ENCODE measurements at regions not wholly inside any gene's neighbourhood (a gene's known extent, or its start where the extent isn't known, plus 50 kb on each side); places are given as distances from the start of the nearest gene placed in this dataset.
"Not testable (repeated sequence)": the region's sequence is repeated elsewhere in the genome, so short reads cannot be mapped to it uniquely, and the experiment has no call there.

DNA sequence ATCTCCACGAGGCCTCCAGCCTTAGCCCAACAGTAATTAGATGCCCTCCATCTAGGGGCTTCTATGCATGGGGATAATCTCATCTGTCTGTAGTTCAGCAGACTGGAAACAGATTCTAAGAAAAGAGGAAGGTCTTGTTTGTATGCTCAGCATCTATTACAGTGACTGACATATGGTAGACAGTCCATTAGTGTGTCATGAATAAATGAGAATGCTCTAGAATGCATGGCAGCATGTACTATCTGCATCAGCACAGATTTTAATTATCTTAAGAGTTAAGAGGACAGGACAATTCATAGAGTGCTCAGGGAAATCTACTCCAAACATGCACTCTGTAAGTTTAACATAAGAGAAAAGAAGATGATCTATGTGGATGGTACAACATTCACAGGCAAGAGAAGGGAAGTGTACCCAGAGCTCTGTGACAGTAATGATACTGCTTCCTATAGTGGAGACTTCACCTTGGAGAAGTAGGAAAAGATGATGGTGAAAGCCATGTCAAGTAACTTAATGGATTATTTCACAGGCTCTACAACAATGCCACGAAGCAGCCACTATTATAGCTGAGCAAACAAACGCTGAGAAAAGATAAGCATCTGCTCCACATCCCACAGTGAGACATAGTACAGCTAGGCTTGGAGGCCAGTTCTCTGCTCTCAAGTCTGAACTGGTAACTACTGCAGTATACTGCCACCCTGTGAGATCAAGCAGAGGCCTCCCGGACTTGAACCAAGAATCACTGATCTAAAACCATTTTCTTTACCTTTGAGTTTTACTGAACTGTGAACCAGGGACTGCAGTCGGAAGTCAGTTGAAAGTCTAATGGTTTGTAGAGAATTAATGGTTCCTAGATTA lies 309.2 kb upstream of the SPTLC3 start:
- DNase-seq: peak; percentile 64

DNA sequence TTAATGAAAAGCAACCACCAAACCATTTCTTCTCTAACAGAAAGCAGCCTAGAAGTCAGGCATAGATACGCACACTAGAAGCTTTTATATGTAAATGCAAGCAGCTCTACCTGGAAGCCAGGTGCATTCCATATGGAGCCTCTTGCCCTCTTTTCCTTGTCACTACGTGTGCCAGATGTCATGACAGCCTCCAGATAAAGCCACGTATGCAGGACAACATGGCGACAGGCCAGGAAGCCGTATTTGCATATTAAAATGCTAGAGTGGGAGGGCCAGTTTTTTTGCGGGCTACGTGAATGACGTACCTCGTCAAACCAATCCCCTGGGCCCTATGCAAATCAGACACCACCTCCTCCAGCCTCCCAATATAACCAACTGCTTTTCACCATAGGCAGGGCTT lies 308.1 kb upstream of the SPTLC3 start:
- DNase-seq: no peak

DNA sequence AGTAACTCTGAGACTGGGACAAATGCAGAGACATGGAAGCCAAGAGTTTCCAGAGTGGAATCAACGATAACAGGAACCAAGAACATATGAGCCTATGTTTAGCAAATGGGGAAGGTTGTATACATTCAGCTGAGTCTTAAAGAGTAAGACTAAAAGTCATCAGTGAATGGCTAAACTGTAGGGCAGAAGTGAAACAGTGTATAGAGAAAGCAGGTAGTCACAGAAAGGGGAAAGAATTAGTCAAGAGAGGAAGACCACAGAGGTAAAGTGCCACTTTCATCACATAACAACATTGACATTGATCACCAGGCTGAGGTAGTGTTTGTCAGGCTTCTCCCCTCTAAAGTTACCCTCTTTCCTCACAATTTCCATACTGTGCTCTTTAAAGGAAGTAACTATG lies 306.5 kb upstream of the SPTLC3 start:
- DNase-seq: no peak

DNA sequence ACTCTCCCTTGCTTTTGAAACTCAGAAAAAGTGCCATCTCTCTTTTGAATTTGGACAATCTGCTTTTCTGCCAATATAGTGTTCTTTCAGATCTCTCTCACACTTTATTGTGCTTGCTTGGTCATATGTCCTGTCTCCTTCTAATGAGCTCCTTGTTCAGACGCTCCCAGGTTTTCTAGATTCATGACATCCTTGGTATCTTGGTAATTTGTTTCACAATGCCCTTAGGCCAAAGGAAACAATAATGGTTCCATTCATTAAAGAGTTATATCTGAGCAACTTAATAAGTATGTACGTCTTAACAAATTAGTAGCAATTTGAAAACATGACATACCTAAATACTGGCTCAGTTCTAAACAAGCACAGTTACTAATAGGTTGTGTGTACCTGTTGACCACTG lies 293.4 kb upstream of the SPTLC3 start:
- DNase-seq: no peak

DNA sequence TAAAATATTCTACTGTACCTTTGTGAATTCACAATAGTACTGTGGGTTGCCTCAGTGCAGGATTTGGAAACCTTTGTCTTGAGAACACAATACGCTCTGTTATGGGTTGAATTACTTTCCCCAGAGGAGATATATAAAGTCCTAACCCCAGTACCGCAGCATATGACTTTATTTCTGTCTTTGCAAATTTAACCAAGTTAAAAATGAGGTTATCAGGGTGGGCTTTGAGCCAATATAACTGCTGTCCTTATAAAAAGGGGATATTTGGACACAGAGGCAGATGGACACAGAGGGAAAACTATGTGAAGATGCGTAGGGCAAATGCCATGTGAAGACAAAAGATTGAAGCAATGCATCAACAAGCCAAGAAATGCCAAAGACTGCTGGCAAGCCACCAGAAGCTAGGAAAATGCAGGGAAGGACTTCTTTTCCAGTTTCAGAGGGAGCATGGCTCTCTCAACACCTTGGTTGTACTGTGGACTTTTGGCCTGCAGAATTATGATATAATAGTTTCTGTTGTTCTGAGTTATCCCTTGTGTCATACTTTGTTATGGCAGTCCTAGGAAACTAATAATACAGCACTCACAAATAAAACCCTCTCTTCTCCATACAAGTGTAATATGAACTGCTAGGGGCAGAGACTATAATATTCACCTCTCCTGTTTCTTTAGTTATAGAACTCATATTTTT lies 292.6 kb upstream of the SPTLC3 start:
- DNase-seq: no peak

DNA sequence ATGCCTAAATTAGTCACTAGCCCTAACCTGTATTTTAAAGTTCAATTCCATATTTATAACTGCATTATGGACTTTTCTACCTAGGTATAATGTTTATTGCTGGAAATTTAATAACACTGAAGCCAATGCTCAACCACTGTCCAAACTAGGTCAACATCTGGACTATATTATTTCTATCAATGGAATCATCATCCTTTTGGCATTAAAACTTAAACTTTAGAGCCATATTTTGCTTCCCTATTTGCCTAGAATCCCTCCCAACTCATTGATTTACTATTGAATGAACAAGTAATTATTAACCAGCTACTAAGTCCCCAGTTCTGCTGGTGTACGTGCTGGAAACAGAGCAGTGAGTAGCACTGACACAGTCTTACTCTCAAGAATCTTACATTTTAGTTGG lies 291.7 kb upstream of the SPTLC3 start:
- no peak for DNase-seq

DNA sequence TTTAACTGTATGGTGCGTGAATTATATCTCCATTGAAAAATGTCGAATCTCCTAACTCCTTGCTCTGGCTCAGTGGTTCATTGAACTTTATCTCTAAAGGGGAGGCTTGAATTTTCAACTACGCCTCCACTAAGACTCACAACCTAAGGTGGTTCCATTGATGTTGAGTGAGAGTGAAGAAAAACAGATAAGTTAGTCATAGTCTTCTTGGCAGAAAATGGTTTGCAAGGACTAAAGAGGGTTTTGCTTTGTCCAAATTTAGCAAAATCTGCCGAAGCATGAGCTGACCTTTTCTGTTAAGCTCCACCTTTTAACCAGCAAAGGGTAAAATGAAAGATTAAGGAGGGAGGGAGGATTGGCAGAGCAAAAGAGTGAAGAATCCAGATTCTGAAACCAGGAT lies 290.2 kb upstream of the SPTLC3 start:
- no peak for DNase-seq

DNA sequence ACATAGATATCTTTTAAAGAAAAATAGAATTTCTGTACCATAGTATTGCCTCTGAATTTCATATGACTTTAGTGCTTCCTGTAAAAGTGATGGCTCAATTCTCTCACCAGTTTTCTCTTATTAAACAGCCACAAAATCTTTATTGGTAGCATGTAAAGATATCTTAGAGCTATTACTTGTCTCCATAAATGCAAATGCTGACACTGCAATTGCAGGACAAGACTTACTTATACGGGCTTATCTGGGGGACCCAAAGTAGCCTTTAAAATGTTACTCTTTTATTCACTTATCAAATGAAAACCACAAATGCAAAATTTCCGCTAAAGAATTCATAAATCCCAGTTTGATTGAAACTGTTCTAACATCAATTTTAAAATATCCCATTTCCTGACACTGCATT lies 287.1 kb upstream of the SPTLC3 start:
- DNase-seq: no peak

DNA sequence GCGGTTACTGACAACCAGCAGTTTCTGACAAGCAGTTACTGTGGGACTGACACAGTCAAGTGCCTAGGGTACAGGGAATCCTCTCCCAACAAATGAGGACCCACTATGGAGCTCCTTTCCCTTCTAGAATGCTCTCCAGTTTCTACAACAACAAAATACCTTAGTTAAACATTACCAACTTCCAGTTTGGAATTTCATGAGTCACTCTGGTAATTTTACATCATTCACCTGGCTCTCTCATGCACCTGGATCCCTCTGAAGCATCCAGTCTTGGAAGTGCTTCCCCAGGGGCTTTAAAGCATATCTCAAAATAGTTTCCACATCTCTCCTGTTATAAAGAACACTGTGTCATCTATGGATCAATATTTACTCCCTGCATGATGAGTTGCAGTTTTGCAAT lies 286.7 kb upstream of the SPTLC3 start:
- no peak for DNase-seq

DNA sequence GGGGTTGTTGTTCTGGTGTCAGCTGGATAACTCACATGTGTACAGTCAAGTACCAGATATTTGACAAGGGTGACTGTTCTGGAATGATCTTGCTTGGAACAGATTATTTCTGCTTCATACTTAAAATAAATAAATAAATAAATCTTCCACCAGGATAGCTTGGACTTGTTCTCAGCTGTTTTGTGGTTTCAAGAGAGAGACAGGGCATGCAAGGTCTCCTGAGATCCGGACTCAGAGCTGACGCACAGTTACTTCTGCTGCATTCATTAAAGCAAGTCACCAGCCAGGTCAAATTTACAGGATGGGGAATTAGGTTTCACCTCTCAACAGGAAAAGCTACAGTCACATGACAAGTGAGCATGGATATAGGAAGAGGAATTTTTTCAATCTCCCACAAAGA lies 285.0 kb upstream of the SPTLC3 start:
- no peak for DNase-seq

DNA sequence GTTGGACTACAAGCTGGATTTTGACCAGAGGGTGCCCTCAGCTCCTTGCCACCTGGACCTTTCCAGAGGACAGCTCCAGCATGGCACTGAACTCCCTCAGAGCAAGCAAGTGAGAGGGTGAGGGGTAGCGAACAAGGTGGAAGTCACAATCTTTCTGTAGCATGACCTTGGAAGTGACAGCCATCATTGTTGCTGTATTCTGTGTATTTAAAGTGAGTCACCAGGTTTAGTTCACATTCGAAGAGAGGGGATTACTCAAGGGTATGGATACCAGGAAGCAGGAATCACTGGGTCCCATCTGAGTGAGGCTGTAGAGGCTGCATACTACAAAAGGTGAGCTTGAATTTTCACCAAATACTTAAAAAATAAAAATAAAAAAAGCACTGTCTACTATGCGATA lies 280.0 kb upstream of the SPTLC3 start:
- no peak for DNase-seq

DNA sequence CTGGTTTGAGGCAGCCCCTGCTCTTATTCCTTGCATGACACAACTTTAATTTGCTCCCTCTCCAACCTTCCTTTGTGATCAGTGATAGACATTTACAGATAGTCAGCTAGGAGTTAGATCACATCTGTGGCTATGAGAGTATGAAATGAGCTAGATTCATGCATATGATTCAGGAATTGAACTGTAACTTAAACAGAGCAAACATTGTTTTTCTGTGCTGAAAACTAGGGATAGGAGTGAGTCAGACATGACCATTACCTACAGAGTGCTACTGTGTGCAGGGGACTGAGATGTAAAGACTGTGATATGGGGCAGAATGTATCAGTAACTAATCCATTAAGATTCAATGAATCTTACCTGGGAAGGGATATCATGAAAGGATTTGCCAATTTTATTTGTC lies 279.4 kb upstream of the SPTLC3 start:
- DNase-seq: no peak

DNA sequence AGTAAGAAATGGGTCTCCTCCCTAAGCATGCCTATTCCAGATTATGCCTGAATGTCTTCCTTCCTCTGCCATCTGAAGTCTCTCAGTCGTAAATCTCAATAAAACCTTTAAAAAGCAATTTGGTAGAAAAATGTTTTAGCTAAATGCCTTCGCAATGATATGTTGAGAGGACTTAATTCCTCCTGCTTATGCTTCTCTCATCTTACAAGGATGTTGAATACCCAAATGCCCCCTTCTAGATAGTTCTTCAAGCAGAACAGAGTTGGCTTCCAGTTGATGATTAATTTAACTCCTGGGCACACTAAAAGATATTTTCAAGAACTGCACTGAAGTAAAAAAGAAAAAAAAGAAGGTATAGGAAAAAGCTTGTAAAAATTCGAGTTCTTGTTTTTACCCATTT lies 275.0 kb upstream of the SPTLC3 start:
- no peak for DNase-seq

DNA sequence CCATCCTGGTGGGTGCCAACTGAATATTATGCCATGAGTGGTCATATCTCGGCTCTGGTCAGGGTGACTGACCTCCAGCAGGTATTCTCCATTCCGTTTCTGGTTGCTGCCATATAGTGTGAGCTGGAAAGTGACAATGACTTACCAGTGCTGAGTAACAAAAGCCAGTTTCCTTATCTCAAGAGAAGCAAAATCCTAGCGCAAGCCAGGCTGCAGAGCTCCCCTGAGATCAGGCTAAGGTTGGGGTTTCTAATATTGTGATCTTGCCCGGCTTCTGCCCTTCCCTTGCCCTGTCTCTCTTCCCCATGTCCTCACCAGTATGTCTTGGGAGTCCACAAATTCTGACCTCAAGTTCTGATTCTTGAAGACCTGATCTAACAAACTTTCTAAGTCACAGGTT lies 271.3 kb upstream of the SPTLC3 start:
- DNase-seq: no peak

DNA sequence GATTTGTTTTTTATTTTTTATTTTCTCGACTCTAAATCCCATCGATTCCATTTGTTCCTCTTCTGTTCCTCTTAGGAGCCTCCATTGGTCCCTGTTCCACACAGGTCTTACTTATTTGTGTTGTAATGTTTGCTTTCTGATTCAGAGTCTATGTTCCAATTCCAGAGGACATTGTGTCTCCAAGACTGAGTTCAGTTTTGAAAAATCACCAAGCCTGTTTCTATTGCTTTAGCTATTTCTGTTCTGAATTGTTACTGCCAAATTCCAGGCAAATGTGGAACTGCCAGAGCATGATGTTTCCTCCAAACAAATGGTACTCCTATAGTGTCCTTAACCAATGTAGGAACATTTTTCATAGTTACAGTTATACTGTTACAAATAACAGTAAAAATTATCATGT lies 270.9 kb upstream of the SPTLC3 start:
- DNase-seq: no peak

DNA sequence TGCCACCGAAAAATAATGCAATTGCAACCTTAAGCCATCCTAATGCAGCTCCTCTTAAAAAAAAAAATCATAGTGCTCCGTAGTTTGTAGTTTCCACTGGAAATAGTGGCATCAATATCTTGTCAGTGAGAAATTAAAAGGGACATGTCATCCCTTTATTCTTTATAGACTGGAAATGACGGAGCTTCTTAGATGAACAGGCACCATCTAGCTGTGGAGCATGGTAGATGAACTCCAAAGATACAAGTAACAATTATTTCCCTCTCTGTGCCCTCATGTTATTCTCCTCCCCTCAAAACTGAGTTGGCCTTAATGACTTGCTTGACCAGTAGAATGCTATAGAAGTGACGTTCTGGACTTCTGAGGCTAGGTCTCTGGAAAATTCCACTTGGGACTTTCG lies 268.1 kb upstream of the SPTLC3 start:
- DNase-seq: no peak

DNA sequence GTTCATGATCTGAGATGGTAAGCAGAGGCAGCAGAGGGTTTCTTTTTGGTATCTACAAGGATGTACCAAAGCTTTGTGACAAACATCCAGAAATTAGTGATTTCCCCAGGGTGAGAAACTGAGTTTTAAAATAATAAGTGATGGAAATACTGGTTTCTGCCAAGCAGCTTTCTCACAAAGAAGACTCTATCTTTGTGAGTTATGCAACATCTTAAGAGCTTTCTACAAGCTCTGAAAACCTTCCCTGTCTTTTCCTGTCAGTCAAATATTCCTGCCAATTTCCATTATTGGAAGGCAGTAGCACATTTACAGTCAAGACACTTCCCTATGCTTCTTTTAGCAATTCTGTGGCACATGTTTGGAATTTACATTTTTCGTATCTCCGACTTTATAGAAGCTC lies 264.7 kb upstream of the SPTLC3 start:
- no peak for DNase-seq

DNA sequence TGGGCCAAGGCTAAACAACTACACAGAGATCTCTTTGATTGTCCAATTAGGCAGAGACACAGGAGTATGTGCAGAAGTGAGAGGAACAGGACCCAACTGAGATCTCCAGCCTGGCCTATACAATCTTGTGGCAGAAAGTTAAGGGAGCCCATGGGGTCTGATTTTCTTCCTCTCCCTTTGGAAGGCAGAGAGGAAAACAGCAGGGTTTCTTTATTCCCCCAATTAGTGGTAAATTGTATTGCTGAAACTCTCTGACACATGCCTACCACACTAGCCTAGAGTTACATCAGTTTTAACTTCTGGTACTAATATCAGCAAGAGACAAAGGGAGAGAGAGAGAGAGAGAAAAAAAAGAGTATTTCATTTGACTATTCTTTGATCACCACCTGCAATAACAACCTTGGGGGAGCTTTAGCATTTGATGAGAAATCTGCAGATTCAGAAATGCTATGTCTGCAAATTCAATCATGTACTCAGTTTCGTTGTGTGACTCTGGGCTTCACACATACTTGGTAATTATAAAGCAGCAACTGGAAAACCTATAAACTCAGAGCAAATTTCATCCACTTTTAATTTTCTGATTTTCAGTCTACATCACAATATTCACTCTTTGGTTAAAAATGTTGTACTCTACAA lies 260.3 kb upstream of the SPTLC3 start:
- no peak for DNase-seq

DNA sequence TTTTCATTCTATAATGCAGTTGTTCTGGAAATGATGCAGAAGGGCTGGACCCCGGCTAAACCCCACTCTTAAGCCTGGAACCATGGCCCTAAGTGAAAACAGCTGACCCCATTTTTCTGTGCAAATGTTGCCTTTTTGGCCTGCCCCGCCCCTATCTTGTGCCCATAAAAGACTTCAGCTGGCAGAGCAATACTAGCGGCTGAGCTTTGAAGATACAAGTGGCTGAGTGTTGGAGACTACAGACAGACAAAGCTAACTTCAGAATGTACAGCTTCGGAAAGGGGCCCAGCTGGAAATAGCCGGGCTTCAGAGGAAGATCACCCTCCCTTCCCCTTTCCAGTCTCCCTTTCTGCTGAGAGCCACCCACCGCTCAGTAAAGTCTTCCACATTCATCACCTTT lies 258.6 kb upstream of the SPTLC3 start:
- no peak for DNase-seq

DNA sequence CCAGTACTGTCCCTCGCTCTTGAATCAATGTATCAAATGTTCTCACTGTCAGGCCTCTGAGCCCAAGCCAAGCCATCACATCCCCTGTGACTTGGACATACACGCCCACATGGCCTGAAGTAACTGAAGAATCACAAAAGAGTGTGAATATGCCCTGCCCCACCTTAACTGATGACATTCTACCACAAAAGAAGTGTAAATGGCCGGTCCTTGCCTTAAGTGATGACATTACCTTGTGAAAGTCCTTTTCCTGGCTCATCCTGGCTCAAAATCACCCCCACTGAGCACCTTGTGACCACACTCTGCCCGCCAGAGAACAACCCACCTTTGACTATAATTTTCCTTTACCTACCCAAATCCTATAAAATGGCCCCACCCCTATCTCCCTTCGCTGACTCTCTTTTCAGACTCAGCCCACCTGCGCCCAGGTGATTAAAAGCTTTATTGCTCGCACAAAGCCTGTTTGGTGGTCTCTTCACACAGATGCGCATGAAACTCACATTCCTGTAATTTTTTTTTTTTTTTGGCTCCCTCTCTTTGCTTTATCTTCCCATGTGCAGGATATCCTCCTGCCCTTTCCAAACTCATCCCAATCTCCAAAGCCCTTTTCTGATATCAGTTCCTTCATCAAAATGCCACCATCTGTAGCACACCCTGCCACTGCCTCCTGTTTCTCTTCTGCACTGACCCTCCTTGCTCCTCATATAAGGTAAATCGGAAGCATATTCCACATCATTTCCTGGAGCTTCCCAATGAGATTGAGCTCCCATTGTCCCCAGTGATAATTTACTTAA lies 255.7 kb upstream of the SPTLC3 start:
- DNase-seq: not testable (repeated sequence)

DNA sequence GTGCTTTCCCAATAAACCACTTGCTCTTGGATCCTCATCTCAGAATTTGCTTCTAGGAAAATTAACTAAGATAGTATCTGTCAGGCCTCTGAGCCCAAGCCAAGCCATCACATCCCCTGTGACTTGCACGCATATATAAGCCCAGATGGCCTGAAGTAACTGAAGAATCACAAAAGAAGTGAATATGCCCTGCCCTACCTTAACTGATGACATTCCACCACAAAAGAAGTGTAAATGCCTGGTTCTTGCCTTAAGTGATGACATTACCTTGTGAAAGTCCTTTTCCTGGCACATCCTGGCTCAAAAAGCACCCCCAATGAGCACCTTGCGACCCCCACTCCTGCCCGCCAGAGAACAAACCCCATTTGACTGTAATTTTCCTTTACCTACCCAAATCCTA lies 255.0 kb upstream of the SPTLC3 start:
- not testable (repeated sequence) for DNase-seq

DNA sequence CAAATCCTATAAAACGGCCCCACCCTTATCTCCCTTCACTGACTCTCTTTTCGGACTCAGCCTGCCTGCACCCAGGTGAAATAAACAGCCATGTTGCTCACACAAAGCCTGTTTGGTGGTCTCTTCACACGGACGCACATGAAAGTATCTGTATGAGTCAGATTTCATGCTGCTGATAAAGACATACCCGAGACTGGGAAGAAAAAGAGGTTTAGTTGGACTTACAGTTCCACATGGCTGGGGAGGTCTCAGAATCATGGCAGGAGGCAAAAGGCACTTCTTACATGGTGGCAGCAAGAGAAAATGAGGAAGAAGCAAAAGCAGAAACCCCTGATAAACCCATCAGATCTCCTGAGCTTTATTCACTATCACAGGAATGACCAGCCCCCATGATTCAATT lies 249.3 kb upstream of the SPTLC3 start:
- DNase-seq: not testable (repeated sequence)

DNA sequence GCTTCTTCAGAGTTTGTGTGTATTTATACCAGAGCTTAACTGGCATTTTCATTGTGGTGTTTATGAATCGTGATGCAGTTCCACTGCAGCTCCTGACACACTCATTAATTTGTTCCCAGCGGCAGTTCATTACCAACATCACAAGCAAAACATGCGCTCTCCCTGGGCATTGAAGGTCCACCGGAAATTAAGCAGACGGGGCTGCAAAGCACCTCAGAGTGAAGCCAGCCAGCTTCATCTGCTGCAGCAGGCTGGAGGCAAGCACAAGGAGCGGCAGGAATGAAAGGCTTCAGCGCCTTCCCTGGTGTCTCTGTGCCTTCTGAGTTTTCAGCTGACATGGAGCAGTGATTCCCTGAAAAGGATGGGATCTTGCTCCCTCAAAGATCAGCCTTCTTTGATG lies 246.0 kb upstream of the SPTLC3 start:
- DNase-seq: no peak

Data from NCI-H510A treated with DMSO at 0.1 percent for 48 hours (cell line).